ENCODE measurements at regions not wholly inside any gene's neighbourhood (a gene's known extent, or its start where the extent isn't known, plus 50 kb on each side); places are given as distances from the start of the nearest gene placed in this dataset.

DNA sequence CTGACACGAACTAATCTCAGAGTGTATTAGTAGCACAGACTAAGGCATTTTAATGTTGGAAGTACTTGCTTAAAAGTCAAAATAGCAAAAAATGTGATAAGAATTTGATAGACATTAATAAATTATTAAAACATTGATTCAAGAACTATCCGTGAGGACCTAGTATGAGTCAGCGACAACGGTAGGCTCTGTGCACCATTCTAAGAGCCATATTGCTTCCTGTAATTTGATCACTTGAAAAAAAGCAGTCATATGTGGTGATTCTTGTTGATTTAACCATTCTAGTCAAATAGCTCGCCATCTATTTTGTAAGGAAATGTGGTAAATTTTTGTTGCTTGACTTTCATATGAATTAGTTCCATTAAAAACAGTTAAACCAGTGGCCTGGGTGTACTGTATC, 534.9 kb upstream of the ARRDC4 start:
- TF ChIP-seq, protein P1, sequence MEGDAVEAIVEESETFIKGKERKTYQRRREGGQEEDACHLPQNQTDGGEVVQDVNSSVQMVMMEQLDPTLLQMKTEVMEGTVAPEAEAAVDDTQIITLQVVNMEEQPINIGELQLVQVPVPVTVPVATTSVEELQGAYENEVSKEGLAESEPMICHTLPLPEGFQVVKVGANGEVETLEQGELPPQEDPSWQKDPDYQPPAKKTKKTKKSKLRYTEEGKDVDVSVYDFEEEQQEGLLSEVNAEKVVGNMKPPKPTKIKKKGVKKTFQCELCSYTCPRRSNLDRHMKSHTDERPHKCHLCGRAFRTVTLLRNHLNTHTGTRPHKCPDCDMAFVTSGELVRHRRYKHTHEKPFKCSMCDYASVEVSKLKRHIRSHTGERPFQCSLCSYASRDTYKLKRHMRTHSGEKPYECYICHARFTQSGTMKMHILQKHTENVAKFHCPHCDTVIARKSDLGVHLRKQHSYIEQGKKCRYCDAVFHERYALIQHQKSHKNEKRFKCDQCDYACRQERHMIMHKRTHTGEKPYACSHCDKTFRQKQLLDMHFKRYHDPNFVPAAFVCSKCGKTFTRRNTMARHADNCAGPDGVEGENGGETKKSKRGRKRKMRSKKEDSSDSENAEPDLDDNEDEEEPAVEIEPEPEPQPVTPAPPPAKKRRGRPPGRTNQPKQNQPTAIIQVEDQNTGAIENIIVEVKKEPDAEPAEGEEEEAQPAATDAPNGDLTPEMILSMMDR (IDR thresholded peaks at IDR 0.05; ENCODE audit: low read length), result no peak
- TF ChIP-seq EZH2phosphoT487 (IDR thresholded peaks at IDR 0.05; ENCODE audit: low read length), result no peak

All from MM.1S (cell line).